ENCODE measurements at regions not wholly inside any gene's neighbourhood (a gene's known extent, or its start where the extent isn't known, plus 50 kb on each side); places are given as distances from the start of the nearest gene placed in this dataset.

DNA sequence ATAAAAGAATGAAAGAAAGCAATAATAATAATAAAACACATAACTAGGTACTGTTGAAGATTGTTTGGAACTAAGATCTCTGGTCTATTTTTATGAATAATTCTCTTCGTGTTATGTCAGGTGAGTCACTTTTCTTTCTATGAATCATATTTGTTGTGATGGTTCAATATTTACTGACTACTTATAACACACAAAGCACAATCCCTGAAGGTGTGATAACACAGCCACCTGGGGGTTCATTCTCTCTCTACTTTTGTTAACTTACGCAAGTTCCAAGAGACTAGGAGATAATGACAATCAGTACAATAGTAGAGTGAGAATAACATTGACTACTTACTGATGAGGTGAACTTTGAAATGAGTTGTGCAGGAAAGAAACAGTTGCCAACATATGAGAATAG, 149.9 kb downstream of the IBTK start:
- TF ChIP-seq, protein P1, sequence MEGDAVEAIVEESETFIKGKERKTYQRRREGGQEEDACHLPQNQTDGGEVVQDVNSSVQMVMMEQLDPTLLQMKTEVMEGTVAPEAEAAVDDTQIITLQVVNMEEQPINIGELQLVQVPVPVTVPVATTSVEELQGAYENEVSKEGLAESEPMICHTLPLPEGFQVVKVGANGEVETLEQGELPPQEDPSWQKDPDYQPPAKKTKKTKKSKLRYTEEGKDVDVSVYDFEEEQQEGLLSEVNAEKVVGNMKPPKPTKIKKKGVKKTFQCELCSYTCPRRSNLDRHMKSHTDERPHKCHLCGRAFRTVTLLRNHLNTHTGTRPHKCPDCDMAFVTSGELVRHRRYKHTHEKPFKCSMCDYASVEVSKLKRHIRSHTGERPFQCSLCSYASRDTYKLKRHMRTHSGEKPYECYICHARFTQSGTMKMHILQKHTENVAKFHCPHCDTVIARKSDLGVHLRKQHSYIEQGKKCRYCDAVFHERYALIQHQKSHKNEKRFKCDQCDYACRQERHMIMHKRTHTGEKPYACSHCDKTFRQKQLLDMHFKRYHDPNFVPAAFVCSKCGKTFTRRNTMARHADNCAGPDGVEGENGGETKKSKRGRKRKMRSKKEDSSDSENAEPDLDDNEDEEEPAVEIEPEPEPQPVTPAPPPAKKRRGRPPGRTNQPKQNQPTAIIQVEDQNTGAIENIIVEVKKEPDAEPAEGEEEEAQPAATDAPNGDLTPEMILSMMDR (IDR thresholded peaks at IDR 0.05; ENCODE audit: low read depth, low read length): no peak
- Histone ChIP-seq H3K36me3 (no peaks in the 10 kb centered on the region), H3K4me1 (ENCODE audit: low read depth) (no peaks in the 10 kb centered on the region), H3K27ac (no peak overlapping the region), H3K9me3 (ENCODE audit: low read depth) (no peaks in the 10 kb centered on the region), H3K4me3 (no peak overlapping the region), H3K27me3 (no peaks in the 10 kb centered on the region)
- no peak for DNase-seq (ENCODE audit: low read depth in 1 of 2, low spot score in 1 of 2)

DNA sequence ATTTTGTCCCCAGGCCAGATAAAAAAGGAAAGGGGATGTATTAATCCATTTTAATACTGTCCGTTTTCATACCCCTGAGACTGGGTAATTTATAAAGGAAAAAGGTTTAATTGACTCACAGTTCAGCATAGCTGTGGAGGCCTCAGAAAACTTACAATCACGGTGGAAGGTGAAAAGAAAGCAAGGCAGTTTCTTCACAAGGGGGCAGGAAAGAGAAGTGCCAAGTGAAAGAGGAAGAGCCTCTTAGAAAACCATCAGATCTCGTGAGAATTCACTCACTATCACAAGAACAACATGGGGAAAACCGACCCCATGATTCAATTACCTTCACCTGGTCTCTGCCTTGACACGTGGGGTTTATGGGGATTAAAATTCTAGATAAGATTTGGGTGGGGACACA, 152.5 kb downstream of the IBTK start:
- Histone ChIP-seq H3K4me3 (no peak overlapping the region), H3K36me3 (no peaks in the 10 kb centered on the region), H3K9me3 (ENCODE audit: low read depth) (no peaks in the 10 kb centered on the region), H3K27me3 (no peaks in the 10 kb centered on the region), H3K4me1 (ENCODE audit: low read depth) (no peaks in the 10 kb centered on the region), H3K27ac (no peak overlapping the region)
- TF ChIP-seq, protein P1 (IDR thresholded peaks at IDR 0.05; ENCODE audit: low read depth, low read length): no peak
- DNase-seq (ENCODE audit: low read depth in 1 of 2, low spot score in 1 of 2): no peak

DNA sequence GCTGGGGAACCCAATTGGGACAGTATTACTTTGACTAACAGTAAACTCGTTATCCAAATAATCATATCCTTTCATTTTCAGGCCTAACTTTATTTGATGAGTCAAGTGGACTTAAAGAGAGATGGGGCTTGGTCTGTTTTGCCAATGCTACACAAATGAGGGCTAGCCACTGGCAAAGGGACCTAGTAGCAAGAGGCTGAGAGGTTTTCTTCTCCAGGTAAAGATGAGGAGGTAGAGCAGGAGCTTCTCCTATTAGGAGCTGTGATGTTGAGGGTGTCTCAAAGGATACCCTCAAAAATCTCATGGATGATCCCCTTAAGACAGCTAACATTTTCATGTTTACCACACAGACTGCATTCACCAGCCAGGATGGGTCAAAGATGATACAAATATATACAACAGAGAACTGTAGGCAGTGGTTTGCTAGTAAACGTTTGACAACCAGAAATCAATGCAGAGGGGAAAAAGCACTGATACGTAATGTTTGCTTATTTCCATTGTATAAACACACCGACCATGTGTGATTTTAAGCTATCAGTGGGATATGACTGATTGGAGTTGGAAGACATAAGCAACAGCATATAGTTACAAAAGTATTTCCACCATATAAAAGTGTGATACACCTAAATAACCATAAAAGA, 153.3 kb downstream of the IBTK start:
- H3K4me3 ChIP-seq: no peak overlapping the region
- no peaks in the 10 kb centered on the region for H3K36me3 ChIP-seq
- TF ChIP-seq, protein P1 (IDR thresholded peaks at IDR 0.05; ENCODE audit: low read depth, low read length): no peak
- H3K27ac ChIP-seq: no peak overlapping the region
- H3K27me3 ChIP-seq: no peaks in the 10 kb centered on the region
- no peak for DNase-seq (ENCODE audit: low read depth in 1 of 2, low spot score in 1 of 2)
- H3K9me3 ChIP-seq (ENCODE audit: low read depth): no peaks in the 10 kb centered on the region
- no peaks in the 10 kb centered on the region for H3K4me1 ChIP-seq (ENCODE audit: low read depth)

DNA sequence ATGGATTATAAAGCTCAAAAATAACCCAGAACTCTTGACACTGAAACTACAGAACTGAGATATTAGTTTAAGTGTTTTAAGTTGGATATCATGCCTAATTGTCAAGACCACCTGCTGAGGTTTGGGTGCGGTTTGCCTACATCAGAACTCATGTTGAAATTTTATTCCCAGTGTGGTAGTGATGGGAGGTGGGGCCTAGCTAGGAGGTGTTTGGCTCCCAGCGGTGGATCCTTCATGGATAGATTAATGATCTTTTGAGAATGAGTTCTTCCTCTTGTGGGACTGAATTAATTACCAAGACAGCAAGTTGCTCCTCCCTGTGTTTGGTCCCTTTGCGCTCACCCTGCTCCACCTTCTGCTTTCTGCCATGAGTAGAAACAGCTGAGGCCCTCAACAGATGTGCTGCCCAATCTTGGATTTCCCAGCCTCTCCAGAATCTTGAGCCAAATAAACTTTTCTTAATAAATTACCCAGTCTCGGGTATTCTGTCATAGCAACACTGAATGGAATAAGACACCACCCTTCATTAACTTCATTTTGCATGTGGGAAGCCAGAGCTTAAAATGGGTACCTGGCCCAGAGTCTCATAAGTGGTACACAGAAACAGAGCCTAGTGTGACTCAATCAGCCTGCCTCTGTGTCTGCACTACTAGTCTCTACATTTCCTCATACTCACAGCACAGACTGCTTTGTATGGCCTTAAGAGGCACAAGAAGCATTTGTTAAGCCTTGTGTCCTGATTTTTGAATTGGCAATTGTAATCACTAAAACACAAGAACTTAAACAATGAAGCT, 158.4 kb downstream of the IBTK start:
- H3K27me3 ChIP-seq: no peaks in the 10 kb centered on the region
- TF ChIP-seq, protein P1 (IDR thresholded peaks at IDR 0.05; ENCODE audit: low read depth, low read length): no peak

DNA sequence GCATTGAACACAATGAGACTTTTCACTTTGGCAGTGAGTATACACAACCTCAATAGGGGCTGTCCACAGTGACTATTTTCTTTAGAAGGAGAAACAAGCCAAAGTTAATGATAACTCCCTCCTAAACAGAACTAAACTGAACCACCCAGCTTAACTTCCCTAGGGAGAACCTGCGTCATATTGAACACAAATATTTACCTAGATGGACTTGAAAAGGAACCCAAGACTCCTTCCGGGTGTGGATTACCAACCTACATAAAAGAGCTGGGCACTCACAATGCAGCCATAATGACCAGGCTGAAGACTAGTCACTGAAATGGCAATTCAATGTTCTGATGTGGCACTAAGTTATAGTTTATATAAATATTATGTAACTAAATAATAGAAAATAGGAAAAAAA, 160.6 kb downstream of the IBTK start:
- no peak for DNase-seq (ENCODE audit: low read depth in 1 of 2, low spot score in 1 of 2)
- Histone ChIP-seq H3K4me3 (no peak overlapping the region), H3K4me1 (ENCODE audit: low read depth) (no peaks in the 10 kb centered on the region), H3K36me3 (no peaks in the 10 kb centered on the region), H3K9me3 (ENCODE audit: low read depth) (no peaks in the 10 kb centered on the region), H3K27me3 (no peaks in the 10 kb centered on the region), H3K27ac (no peak overlapping the region)
- TF ChIP-seq, protein P1 (IDR thresholded peaks at IDR 0.05; ENCODE audit: low read depth, low read length): no peak

More for the DNA sequence above, 158.4 kb downstream of the IBTK start:
- Histone ChIP-seq H3K27ac (no peak overlapping the region), H3K4me3 (no peak overlapping the region), H3K36me3 (no peaks in the 10 kb centered on the region), H3K9me3 (ENCODE audit: low read depth) (no peaks in the 10 kb centered on the region), H3K4me1 (ENCODE audit: low read depth) (no peaks in the 10 kb centered on the region)
- no peak for DNase-seq (ENCODE audit: low read depth in 1 of 2, low spot score in 1 of 2)
